Suprapubic skin (tissue), 4 donors: ENCODE measurements at regions not wholly inside any gene's neighbourhood (a gene's known extent, or its start where the extent isn't known, plus 50 kb on each side); places are given as distances from the start of the nearest gene placed in this dataset.

Experiments used
- DNase-seq, 2 donors: peaks; one replicate each; pipeline ENCODE4 v3.0.0-alpha.2; 2019; ENCODE audit warnings: low spot score in 2 of 2
- H3K27ac ChIP-seq: fragments of 200-600 bp; sonication (generic); one replicate; pipeline ENCODE4 v1.5.1; 2019
- H3K27me3 ChIP-seq: fragments of 200-600 bp; sonication (generic); one replicate; pipeline ENCODE4 v1.5.1; 2019
- H3K36me3 ChIP-seq: fragments of 200-600 bp; sonication (generic); one replicate; pipeline ENCODE4 v1.5.1; 2019
- H3K4me1 ChIP-seq: fragments of 200-600 bp; sonication (generic); one replicate; pipeline ENCODE4 v1.5.1; 2019
- H3K4me3 ChIP-seq: fragments of 200-600 bp; sonication (generic); one replicate; pipeline ENCODE4 v1.5.1; 2019; ENCODE audit warnings: mild to moderate bottlenecking
- H3K9me3 ChIP-seq: fragments of 200-600 bp; sonication (generic); one replicate; pipeline ENCODE4 v1.5.1; 2019
- CTCF ChIP-seq, 2 donors: fragments of 200-600 bp in 1 of 2; fragments of 450-650 bp in 1 of 2; sonication (generic) in 1 of 2; IDR thresholded peaks; one replicate each; pipeline ENCODE4 v1.5.1; 2016 to 2019; ENCODE audit warnings: antibody characterized with exemption in 2 of 2, mild to moderate bottlenecking in 1 of 2, moderate library complexity in 1 of 2
- EP300 ChIP-seq: sonication (generic); formaldehyde crosslinking; IDR thresholded peaks from one replicate; pipeline ENCODE4 v1.6.1; 2017; ENCODE audit warnings: antibody characterized with exemption
- POLR2A ChIP-seq, 2 donors: fragments of 450-650 bp; IDR thresholded peaks; one replicate each; pipeline ENCODE4 v1.6.1; 2017; ENCODE audit warnings: antibody characterized with exemption in 2 of 2, mild to moderate bottlenecking in 2 of 2, moderate library complexity in 2 of 2
- POLR2AphosphoS5 ChIP-seq, 3 donors: sonication (generic); formaldehyde crosslinking; IDR thresholded peaks; one replicate each; pipeline ENCODE4 v1.6.1; 2017; ENCODE audit warnings: antibody characterized with exemption in 3 of 3
- WGBS: methylation state at CpG from one replicate; pipeline ENCODE4 v1.1.5; 2018; 5-methylcytosine and 5-hydroxymethylcytosine counted together

GRCh38 chr16:72401084-72401361 is 229.1 kb upstream of the PMFBP1 start:
- Histone ChIP-seq H3K9me3 (no peaks in the 10 kb centered on the region), H3K36me3 (no peaks in the 10 kb centered on the region), H3K27me3 (no peaks in the 10 kb centered on the region), H3K4me3 (no peak overlapping the region), H3K27ac (no peak overlapping the region), H3K4me1 (no peaks in the 10 kb centered on the region)
- no peak for DNase-seq
- TF ChIP-seq EP300 (no peak), POLR2AphosphoS5 (IDR thresholded peaks at IDR 0.05) (no peak), POLR2A (IDR thresholded peaks at IDR 0.05) (no peak), CTCF (IDR thresholded peaks at IDR 0.05) (no peak)

GRCh38 chr16:72400257-72401083 is 228.5 kb upstream of the PMFBP1 start:
- Histone ChIP-seq H3K9me3 (no peaks in the 10 kb centered on the region), H3K4me1 (no peaks in the 10 kb centered on the region), H3K27me3 (no peaks in the 10 kb centered on the region), H3K27ac (no peak overlapping the region), H3K36me3 (no peaks in the 10 kb centered on the region), H3K4me3 (no peak overlapping the region)
- DNase-seq = no peak
- WGBS = 40% methylated on average over 6 of the region's 6 CpGs
- TF ChIP-seq EP300 (no peak), POLR2A (IDR thresholded peaks at IDR 0.05) (no peak), CTCF (IDR thresholded peaks at IDR 0.05) (peak; percentile 27 to 53), POLR2AphosphoS5 (IDR thresholded peaks at IDR 0.05) (no peak)

GRCh38 chr16:72399811-72400210 is 227.9 kb upstream of the PMFBP1 start:
- Histone ChIP-seq H3K9me3 (no peaks in the 10 kb centered on the region), H3K4me1 (no peaks in the 10 kb centered on the region), H3K36me3 (no peaks in the 10 kb centered on the region), H3K27me3 (no peaks in the 10 kb centered on the region), H3K27ac (no peak overlapping the region), H3K4me3 (no peak overlapping the region)
- no peak for DNase-seq
- 94% methylated on average over 1 of the region's 1 CpG for WGBS
- TF ChIP-seq POLR2AphosphoS5 (IDR thresholded peaks at IDR 0.05) (no peak), CTCF (IDR thresholded peaks at IDR 0.05) (no peak), EP300 (no peak), POLR2A (IDR thresholded peaks at IDR 0.05) (no peak)

- DNase-seq = no peak
- Histone ChIP-seq H3K4me3 (no peak overlapping the region), H3K27ac (no peak overlapping the region), H3K9me3 (peaks cover 7% of the 10 kb centered on the region), H3K36me3 (no peaks in the 10 kb centered on the region), H3K4me1 (no peaks in the 10 kb centered on the region), H3K27me3 (no peaks in the 10 kb centered on the region)
- TF ChIP-seq CTCF (IDR thresholded peaks at IDR 0.05) = no peak
- TF ChIP-seq EP300 = no peak
- no peak for TF ChIP-seq POLR2A (IDR thresholded peaks at IDR 0.05)
- no peak for TF ChIP-seq POLR2AphosphoS5 (IDR thresholded peaks at IDR 0.05)
These were observed 225.9 kb upstream of the PMFBP1 start for GRCh38 chr16:72397876-72398275.

GRCh38 chr16:72394526-72394925 is 222.6 kb upstream of the PMFBP1 start:
- Histone ChIP-seq H3K36me3 (no peaks in the 10 kb centered on the region), H3K4me1 (no peaks in the 10 kb centered on the region), H3K4me3 (no peak overlapping the region), H3K9me3 (peaks cover 7% of the 10 kb centered on the region), H3K27me3 (no peaks in the 10 kb centered on the region), H3K27ac (no peak overlapping the region)
- no peak for DNase-seq
- TF ChIP-seq POLR2AphosphoS5 (IDR thresholded peaks at IDR 0.05) (no peak), CTCF (IDR thresholded peaks at IDR 0.05) (no peak), POLR2A (IDR thresholded peaks at IDR 0.05) (no peak), EP300 (no peak)
